ENCODE measurements at regions not wholly inside any gene's neighbourhood (a gene's known extent, or its start where the extent isn't known, plus 50 kb on each side); places are given as distances from the start of the nearest gene placed in this dataset.

- TF ChIP-seq CTCF (IDR thresholded peaks at IDR 0.05) (no peak), POLR2A (IDR thresholded peaks at IDR 0.05) (no peak), POLR2AphosphoS5 (IDR thresholded peaks at IDR 0.05) (no peak)
Observed at GRCh38 chr9:121584421-121584820, 67.0 kb upstream of the DAB2IP start.
